MM.1S (cell line): ENCODE measurements at regions not wholly inside any gene's neighbourhood (a gene's known extent, or its start where the extent isn't known, plus 50 kb on each side); places are given as distances from the start of the nearest gene placed in this dataset.
"Not testable (repeated sequence)": the region's sequence is repeated elsewhere in the genome, so short reads cannot be mapped to it uniquely, and the experiment has no call there.

Experiments
- DNase-seq: peaks from one replicate; pipeline ENCODE4 v3.0.0-alpha.2; 2015
- H2AFZ ChIP-seq: fragments of 300-600 bp; sonication (generic); 2 replicates; pipeline ENCODE4 v1.6.0; 2016; ENCODE audit warnings: antibody characterized with exemption, low read length
- H3F3A ChIP-seq: fragments of 300-600 bp; sonication (generic); 2 replicates; pipeline ENCODE4 v1.6.1; 2016; ENCODE audit warnings: mild to moderate bottlenecking, antibody characterized with exemption, low read length, moderate library complexity, mixed read lengths; ENCODE audit not compliant: insufficient read depth
- H3K27ac ChIP-seq: fragments of 300-600 bp; sonication (generic); 2 replicates; pipeline ENCODE4 v1.5.1; 2016; ENCODE audit warnings: mild to moderate bottlenecking, low read length
- H3K27me3 ChIP-seq: fragments of 300-600 bp; sonication (generic); replicated peaks from 2 replicates; pipeline ENCODE4 v1.6.0; 2016; ENCODE audit warnings: low read length; ENCODE audit not compliant: insufficient read depth
- H3K36me3 ChIP-seq: fragments of 300-600 bp; sonication (generic); replicated peaks from 2 replicates; pipeline ENCODE4 v1.6.1; 2016; ENCODE audit warnings: mild to moderate bottlenecking, low read length, mixed read lengths; ENCODE audit not compliant: insufficient read depth
- H3K4me1 ChIP-seq: fragments of 300-600 bp; sonication (generic); 2 replicates; pipeline ENCODE4 v1.6.1; 2016; ENCODE audit warnings: low read length, mixed read lengths
- H3K4me2 ChIP-seq: fragments of 300-600 bp; sonication (generic); 2 replicates; pipeline ENCODE4 v1.6.0; 2016; ENCODE audit warnings: low read depth, low read length
- H3K4me3 ChIP-seq: fragments of 300-600 bp; sonication (generic); 2 replicates; pipeline ENCODE4 v1.5.1; 2016; ENCODE audit warnings: low read length, mixed read lengths
- H3K79me2 ChIP-seq: fragments of 300-600 bp; sonication (generic); 2 replicates; pipeline ENCODE4 v1.6.1; 2016; ENCODE audit warnings: mixed run types, low read length, mixed read lengths
- H3K9ac ChIP-seq: fragments of 300-600 bp; sonication (generic); 2 replicates; pipeline ENCODE4 v1.6.1; 2016; ENCODE audit warnings: low read length, mixed read lengths
- H3K9me2 ChIP-seq: fragments of 300-600 bp; sonication (generic); replicated peaks from 2 replicates; pipeline ENCODE4 v1.6.1; 2016; ENCODE audit warnings: mild to moderate bottlenecking, low read length, mixed read lengths; ENCODE audit not compliant: insufficient read depth
- H3K9me3 ChIP-seq: fragments of 300-600 bp; sonication (generic); replicated peaks from 2 replicates; pipeline ENCODE4 v1.6.1; 2016; ENCODE audit warnings: mild to moderate bottlenecking, low read length, mixed read lengths; ENCODE audit not compliant: insufficient read depth
- H4K20me1 ChIP-seq: fragments of 300-600 bp; sonication (generic); 2 replicates; pipeline ENCODE4 v1.6.1; 2016; ENCODE audit warnings: mild to moderate bottlenecking, low read length, moderate library complexity, mixed read lengths; ENCODE audit not compliant: insufficient read depth

GRCh38 chr3:75579536-75579935 is 84.6 kb upstream of the FRG2C start:
- H3K27me3 ChIP-seq, H3K36me3 ChIP-seq, H3K9me3 ChIP-seq, H3K27ac ChIP-seq, H2AFZ ChIP-seq, H3K79me2 ChIP-seq, H4K20me1 ChIP-seq, DNase-seq, H3K4me1 ChIP-seq, H3K9me2 ChIP-seq, H3F3A ChIP-seq: not testable (repeated sequence)
- Histone ChIP-seq H3K4me2 (peak overlapping the region; percentile 47; the same call in 1 of the 2 replicates), H3K9ac (peak overlapping the region; percentile 53; the same call in 1 of the 2 replicates), H3K4me3 (peak overlapping the region; percentile 29; the same call in 1 of the 2 replicates)

GRCh38 chr3:75579981-75580782 is 83.9 kb upstream of the FRG2C start:
- H2AFZ ChIP-seq, H3K9me2 ChIP-seq, H3F3A ChIP-seq, H3K9me3 ChIP-seq, H3K36me3 ChIP-seq, H3K4me1 ChIP-seq, H3K79me2 ChIP-seq, H3K27me3 ChIP-seq, DNase-seq, H3K27ac ChIP-seq, H4K20me1 ChIP-seq: not testable (repeated sequence)
- Histone ChIP-seq H3K4me3 (peak overlapping the region; percentile 58), H3K9ac (peak overlapping the region; percentile 53; the same call in 1 of the 2 replicates), H3K4me2 (peak overlapping the region; percentile 47; the same call in 1 of the 2 replicates)

DNA sequence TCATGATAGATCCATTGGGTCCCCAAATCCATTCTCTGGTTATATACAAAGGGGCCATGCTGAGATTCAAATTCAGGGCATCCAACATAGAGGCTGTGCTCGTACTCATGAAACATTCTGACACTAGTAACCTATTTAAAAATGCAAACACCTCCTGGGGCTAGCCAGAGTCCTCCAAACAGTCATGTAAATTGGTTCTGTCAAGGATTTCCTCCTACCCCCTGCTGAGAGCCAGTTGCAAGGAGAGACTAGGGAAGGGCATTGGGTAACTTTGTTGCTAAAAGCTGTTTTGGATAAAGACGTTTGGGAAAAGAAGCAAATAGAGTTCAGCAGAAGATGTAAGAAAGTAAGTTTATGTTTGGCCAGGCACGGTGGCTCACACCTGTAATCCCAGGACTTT is 81.6 kb upstream of the FRG2C start:
- H3K4me2 ChIP-seq, H3F3A ChIP-seq, H3K9ac ChIP-seq, H4K20me1 ChIP-seq, H3K79me2 ChIP-seq, H3K27ac ChIP-seq, H3K9me2 ChIP-seq, H3K4me3 ChIP-seq, H3K4me1 ChIP-seq, H3K27me3 ChIP-seq, DNase-seq, H2AFZ ChIP-seq, H3K36me3 ChIP-seq, H3K9me3 ChIP-seq: not testable (repeated sequence)

GRCh38 chr3:75583116-75583515 is 81.0 kb upstream of the FRG2C start:
- H3K36me3 ChIP-seq, H3K9me2 ChIP-seq, H3K4me1 ChIP-seq, H3K4me2 ChIP-seq, H3K9me3 ChIP-seq, H3F3A ChIP-seq, H4K20me1 ChIP-seq, H3K27ac ChIP-seq, H2AFZ ChIP-seq, H3K79me2 ChIP-seq, H3K27me3 ChIP-seq, H3K4me3 ChIP-seq, DNase-seq, H3K9ac ChIP-seq: not testable (repeated sequence)

DNA sequence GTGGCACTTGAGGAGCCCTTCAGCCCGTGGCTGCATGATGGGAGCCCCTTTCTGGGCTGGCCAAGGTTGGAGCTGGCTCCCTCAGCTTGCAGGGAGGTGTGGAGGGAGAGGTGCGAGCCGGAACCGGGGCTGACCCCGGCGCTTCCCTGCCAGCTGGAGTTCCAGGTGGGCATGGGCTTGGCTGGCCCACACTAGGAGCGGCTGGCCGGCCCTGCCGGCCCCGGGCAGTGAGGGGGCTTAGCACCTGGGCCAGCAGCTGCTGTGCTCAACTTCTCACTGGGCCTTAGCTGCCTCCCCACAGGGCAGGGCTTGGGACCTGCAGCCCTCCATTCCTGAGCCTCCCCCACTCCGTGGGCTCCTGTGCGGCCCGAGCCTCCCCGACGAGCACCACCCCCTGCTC is 76.4 kb upstream of the FRG2C start:
- not testable (repeated sequence) for H4K20me1 ChIP-seq, H3K36me3 ChIP-seq, H3K27ac ChIP-seq, H2AFZ ChIP-seq, H3F3A ChIP-seq, H3K4me3 ChIP-seq, H3K9ac ChIP-seq, H3K9me2 ChIP-seq, H3K79me2 ChIP-seq, H3K4me2 ChIP-seq, H3K4me1 ChIP-seq, H3K9me3 ChIP-seq, H3K27me3 ChIP-seq, DNase-seq

GRCh38 chr3:75590382-75590781 is 73.7 kb upstream of the FRG2C start:
- not testable (repeated sequence) for H3K9ac ChIP-seq, H3K9me3 ChIP-seq, H3K4me2 ChIP-seq, DNase-seq, H3K9me2 ChIP-seq, H2AFZ ChIP-seq, H3K36me3 ChIP-seq, H3K27ac ChIP-seq, H3F3A ChIP-seq, H3K4me1 ChIP-seq, H3K79me2 ChIP-seq, H3K27me3 ChIP-seq, H3K4me3 ChIP-seq, H4K20me1 ChIP-seq
